MM.1S (cell line): ENCODE measurements at regions not wholly inside any gene's neighbourhood (a gene's known extent, or its start where the extent isn't known, plus 50 kb on each side); places are given as distances from the start of the nearest gene placed in this dataset.
"Not testable (repeated sequence)": the region's sequence is repeated elsewhere in the genome, so short reads cannot be mapped to it uniquely, and the experiment has no call there.

ENCODE experiments used
- DNase-seq: peaks from one replicate; pipeline ENCODE4 v3.0.0-alpha.2; 2015
- H2AFZ ChIP-seq: fragments of 300-600 bp; sonication (generic); 2 replicates; pipeline ENCODE4 v1.6.0; 2016; ENCODE audit warnings: antibody characterized with exemption, low read length
- H3F3A ChIP-seq: fragments of 300-600 bp; sonication (generic); 2 replicates; pipeline ENCODE4 v1.6.1; 2016; ENCODE audit warnings: mild to moderate bottlenecking, antibody characterized with exemption, low read length, moderate library complexity, mixed read lengths; ENCODE audit not compliant: insufficient read depth
- H3K27ac ChIP-seq: fragments of 300-600 bp; sonication (generic); 2 replicates; pipeline ENCODE4 v1.5.1; 2016; ENCODE audit warnings: mild to moderate bottlenecking, low read length
- H3K27me3 ChIP-seq: fragments of 300-600 bp; sonication (generic); replicated peaks from 2 replicates; pipeline ENCODE4 v1.6.0; 2016; ENCODE audit warnings: low read length; ENCODE audit not compliant: insufficient read depth
- H3K36me3 ChIP-seq: fragments of 300-600 bp; sonication (generic); replicated peaks from 2 replicates; pipeline ENCODE4 v1.6.1; 2016; ENCODE audit warnings: mild to moderate bottlenecking, low read length, mixed read lengths; ENCODE audit not compliant: insufficient read depth
- H3K4me1 ChIP-seq: fragments of 300-600 bp; sonication (generic); 2 replicates; pipeline ENCODE4 v1.6.1; 2016; ENCODE audit warnings: low read length, mixed read lengths
- H3K4me2 ChIP-seq: fragments of 300-600 bp; sonication (generic); 2 replicates; pipeline ENCODE4 v1.6.0; 2016; ENCODE audit warnings: low read depth, low read length
- H3K4me3 ChIP-seq: fragments of 300-600 bp; sonication (generic); 2 replicates; pipeline ENCODE4 v1.5.1; 2016; ENCODE audit warnings: low read length, mixed read lengths
- H3K79me2 ChIP-seq: fragments of 300-600 bp; sonication (generic); 2 replicates; pipeline ENCODE4 v1.6.1; 2016; ENCODE audit warnings: mixed run types, low read length, mixed read lengths
- H3K9ac ChIP-seq: fragments of 300-600 bp; sonication (generic); 2 replicates; pipeline ENCODE4 v1.6.1; 2016; ENCODE audit warnings: low read length, mixed read lengths
- H3K9me2 ChIP-seq: fragments of 300-600 bp; sonication (generic); replicated peaks from 2 replicates; pipeline ENCODE4 v1.6.1; 2016; ENCODE audit warnings: mild to moderate bottlenecking, low read length, mixed read lengths; ENCODE audit not compliant: insufficient read depth
- H3K9me3 ChIP-seq: fragments of 300-600 bp; sonication (generic); replicated peaks from 2 replicates; pipeline ENCODE4 v1.6.1; 2016; ENCODE audit warnings: mild to moderate bottlenecking, low read length, mixed read lengths; ENCODE audit not compliant: insufficient read depth
- H4K20me1 ChIP-seq: fragments of 300-600 bp; sonication (generic); 2 replicates; pipeline ENCODE4 v1.6.1; 2016; ENCODE audit warnings: mild to moderate bottlenecking, low read length, moderate library complexity, mixed read lengths; ENCODE audit not compliant: insufficient read depth
- CTCF ChIP-seq: fragments of 300-600 bp; sonication (generic); IDR thresholded peaks from 2 replicates; pipeline ENCODE4 v1.5.1; 2016; ENCODE audit warnings: antibody characterized with exemption, low read length, mixed read lengths
- EZH2 ChIP-seq: fragments of 300-600 bp; sonication (generic); optimal IDR thresholded peaks from 2 replicates; pipeline ENCODE3; 2017; ENCODE audit warnings: low read depth, mild to moderate bottlenecking, antibody characterized with exemption, low read length, mixed read lengths
- EZH2phosphoT487 ChIP-seq: fragments of 300-600 bp; sonication (generic); IDR thresholded peaks from 2 replicates; pipeline ENCODE4 v1.6.1; 2018; ENCODE audit warnings: antibody characterized with exemption, low read length

- DNase-seq: no peak
- Histone ChIP-seq H2AFZ (no peak overlapping the region), H3K27me3 (no peaks in the 10 kb centered on the region), H3K9me3 (no peaks in the 10 kb centered on the region), H3K9ac (no peak overlapping the region), H3K4me2 (no peak overlapping the region), H3F3A (no peaks in the 10 kb centered on the region), H3K4me3 (no peak overlapping the region), H3K27ac (no peak overlapping the region), H3K9me2 (no peaks in the 10 kb centered on the region), H4K20me1 (no peaks in the 10 kb centered on the region), H3K79me2 (no peaks in the 10 kb centered on the region), H3K4me1 (no peaks in the 10 kb centered on the region), H3K36me3 (no peaks in the 10 kb centered on the region)
- TF ChIP-seq EZH2 (no peak), EZH2phosphoT487 (no peak), CTCF (no peak)
These were observed 86.4 kb upstream of the HS3ST4 start for GRCh38 chr16:25605381-25605780.

- H4K20me1 ChIP-seq, H3K9me3 ChIP-seq, H3K4me2 ChIP-seq, H3K4me3 ChIP-seq, H3K4me1 ChIP-seq, H3K36me3 ChIP-seq, H3K27me3 ChIP-seq, H3K79me2 ChIP-seq, DNase-seq, H3K9me2 ChIP-seq, H3F3A ChIP-seq, H2AFZ ChIP-seq, H3K27ac ChIP-seq, H3K9ac ChIP-seq: not testable (repeated sequence)
These were observed 90.5 kb upstream of the HS3ST4 start for GRCh38 chr16:25601306-25601705.

- Histone ChIP-seq H3K4me3 (no peak overlapping the region), H2AFZ (no peak overlapping the region), H3K79me2 (no peaks in the 10 kb centered on the region), H3K36me3 (no peaks in the 10 kb centered on the region), H3K4me1 (no peaks in the 10 kb centered on the region), H3K27me3 (no peaks in the 10 kb centered on the region), H3K9me2 (no peaks in the 10 kb centered on the region), H3K27ac (no peak overlapping the region), H3F3A (no peaks in the 10 kb centered on the region; the same call in 1 of the 2 replicates), H3K9ac (no peak overlapping the region), H3K4me2 (no peak overlapping the region), H4K20me1 (no peaks in the 10 kb centered on the region), H3K9me3 (no peaks in the 10 kb centered on the region)
- DNase-seq: no peak
- no peak for TF ChIP-seq CTCF
- no peak for TF ChIP-seq EZH2
- no peak for TF ChIP-seq EZH2phosphoT487
These were observed 95.6 kb upstream of the HS3ST4 start for GRCh38 chr16:25596194-25596593.

- Histone ChIP-seq H3K4me1 (no peaks in the 10 kb centered on the region), H3K4me3 (no peak overlapping the region), H3K9me2 (no peaks in the 10 kb centered on the region), H3K27me3 (no peaks in the 10 kb centered on the region), H3K9ac (no peak overlapping the region), H3K36me3 (no peaks in the 10 kb centered on the region), H3K27ac (no peak overlapping the region), H3K4me2 (no peak overlapping the region), H4K20me1 (no peaks in the 10 kb centered on the region), H3K79me2 (no peaks in the 10 kb centered on the region), H3K9me3 (no peaks in the 10 kb centered on the region), H3F3A (no peaks in the 10 kb centered on the region; the same call in 1 of the 2 replicates), H2AFZ (no peak overlapping the region)
- no peak for TF ChIP-seq CTCF
- no peak for TF ChIP-seq EZH2phosphoT487
- TF ChIP-seq EZH2: no peak
- no peak for DNase-seq
These were observed 98.5 kb upstream of the HS3ST4 start for GRCh38 chr16:25593260-25593659.
